ENCODE measurements at regions not wholly inside any gene's neighbourhood (a gene's known extent, or its start where the extent isn't known, plus 50 kb on each side); places are given as distances from the start of the nearest gene placed in this dataset.

GRCh38 chr5:75869891-75870290 is 152.7 kb upstream of the POC5 start:
- ChIA-PET CTCF (ENCODE audit: low intra/inter-chr PET ratio, low total read pairs) (no interaction called here), POLR2A (no interaction called here)
- intact Hi-C loops (cut with micrococcal nuclease; ENCODE audit: unreplicated experiment) (no loop called here), in situ Hi-C loops (cut with HindIII; ENCODE audit: extremely low pct_ligation_motif_present, low pct_unique_long_range_greater_than_20kb) (no loop called here)
- no peak overlapping the region for H2AFZ ChIP-seq (ENCODE audit: low read length)
- H4K20me1 ChIP-seq (ENCODE audit: insufficient read depth, low read length), result no peaks in the 10 kb centered on the region
- no peaks in the 10 kb centered on the region for H3K4me1 ChIP-seq (ENCODE audit: insufficient read depth, low read length)
- 0% methylated on average over 2 of the region's 2 CpGs for WGBS (ENCODE audit: low lambda C conversion rate)
- no peaks in the 10 kb centered on the region for H3K36me3 ChIP-seq (replicated peaks in 1 of 2; ENCODE audit: control insufficient read depth in 1 of 2, insufficient read depth in 2 of 2, low read length in 2 of 2)
- no peak overlapping the region for H3K9ac ChIP-seq (ENCODE audit: insufficient read depth, low read depth, low read length)
- FAIRE-seq, result no peak
- no peak for ATAC-seq
- H3K79me2 ChIP-seq (ENCODE audit: insufficient read depth, low read length), result no peaks in the 10 kb centered on the region
- no peak overlapping the region for H3K4me3 ChIP-seq (replicated peaks in 1 of 3; ENCODE audit: insufficient read depth in 1 of 3, low read depth in 2 of 3, low read length in 3 of 3)
- no peak overlapping the region for H3K27ac ChIP-seq (ENCODE audit: extremely low read length, insufficient read depth, low read length)
- peak; percentile 70 for TF ChIP-seq ATF7 (IDR thresholded peaks at IDR 0.05)
- TF ChIP-seq ATF7 (CRISPR knock-in tag; IDR thresholded peaks at IDR 0.05), result no peak
- no peak for TF ChIP-seq MED1 (CRISPR knock-in tag; IDR thresholded peaks at IDR 0.05)
- H3K9me3 ChIP-seq (ENCODE audit: low read length), result no peaks in the 10 kb centered on the region
- H3K27me3 ChIP-seq (ENCODE audit: control insufficient read depth in 1 of 2, insufficient read depth in 2 of 2, low read length in 2 of 2), result no peaks in the 10 kb centered on the region
- BruUV-seq (replicated peaks), result no TSS peak
- H3K4me2 ChIP-seq (ENCODE audit: low read depth, low read length), result no peak overlapping the region
- DNase-seq (ENCODE audit: low spot score), result no peak

GRCh38 chr5:75862872-75863271 is 145.6 kb upstream of the POC5 start:
- no peak overlapping the region for H2AFZ ChIP-seq (ENCODE audit: low read length)
- peaks cover 13% of the 10 kb centered on the region for H3K4me1 ChIP-seq (ENCODE audit: insufficient read depth, low read length)
- no peak overlapping the region for H3K27ac ChIP-seq (ENCODE audit: extremely low read length, insufficient read depth, low read length)
- in situ Hi-C loops (cut with HindIII; ENCODE audit: extremely low pct_ligation_motif_present, low pct_unique_long_range_greater_than_20kb), result no loop called here
- no peaks in the 10 kb centered on the region for H4K20me1 ChIP-seq (ENCODE audit: insufficient read depth, low read length)
- H3K9ac ChIP-seq (ENCODE audit: insufficient read depth, low read depth, low read length), result no peak overlapping the region
- POLR2A ChIA-PET, result no interaction called here
- H3K4me2 ChIP-seq (ENCODE audit: low read depth, low read length), result no peak overlapping the region
- TF ChIP-seq SOX13 (IDR thresholded peaks at IDR 0.05) (no peak), SOX13 (CRISPR knock-in tag; conservative IDR thresholded peaks at IDR 0.05 in 1 of 2, IDR thresholded peaks at IDR 0.05 in 1 of 2) (0 out of 4 replicates have a peak, but pooled peaks of 1 of the 2 experiments have one; percentile 11), ASH2L (IDR thresholded peaks at IDR 0.05; ENCODE audit: insufficient read length, low read depth, low read length) (no peak), ZSCAN20 (CRISPR knock-in tag; IDR thresholded peaks at IDR 0.05; ENCODE audit: borderline replicate concordance) (no peak), RFX5 (IDR thresholded peaks at IDR 0.05; ENCODE audit: low read depth, low read length) (peak; percentile 93), TBX3 (IDR thresholded peaks at IDR 0.05; ENCODE audit: borderline replicate concordance) (0 out of 2 replicates have a peak, but pooled peaks have one; percentile 16), ZNF773 (CRISPR knock-in tag; IDR thresholded peaks at IDR 0.05; ENCODE audit: borderline replicate concordance) (no peak), SPEN (CRISPR knock-in tag; IDR thresholded peaks at IDR 0.05; ENCODE audit: low read depth) (no peak), RFX1 (IDR thresholded peaks at IDR 0.05) (peak; percentile 69), SOX5 (CRISPR knock-in tag; IDR thresholded peaks at IDR 0.05; ENCODE audit: borderline replicate concordance) (0 out of 2 replicates have a peak, but pooled peaks have one; percentile 13), ZNF839 (CRISPR knock-in tag; IDR thresholded peaks at IDR 0.05; ENCODE audit: borderline replicate concordance) (no peak), ZBTB8A (CRISPR knock-in tag; IDR thresholded peaks at IDR 0.05; ENCODE audit: borderline replicate concordance, low read depth) (no peak), HNF1A (IDR thresholded peaks at IDR 0.05; ENCODE audit: low read depth) (peak; percentile 32; the same call in 1 of the 2 replicates), HNF1A (CRISPR knock-in tag; IDR thresholded peaks at IDR 0.05; ENCODE audit: borderline replicate concordance) (no peak), RFX3 (CRISPR knock-in tag; IDR thresholded peaks at IDR 0.05) (peak; percentile 68)
- H3K9me3 ChIP-seq (ENCODE audit: low read length), result no peaks in the 10 kb centered on the region
- 14% methylated on average over 5 of the region's 5 CpGs for WGBS (ENCODE audit: low lambda C conversion rate)
- no peak overlapping the region for H3K4me3 ChIP-seq (replicated peaks in 1 of 3; ENCODE audit: insufficient read depth in 1 of 3, low read depth in 2 of 3, low read length in 3 of 3)
- ATAC-seq (peak; percentile 70), DNase-seq (ENCODE audit: low spot score) (peak; percentile 41), FAIRE-seq (no peak)
- H3K27me3 ChIP-seq (ENCODE audit: control insufficient read depth in 1 of 2, insufficient read depth in 2 of 2, low read length in 2 of 2), result no peaks in the 10 kb centered on the region
- H3K36me3 ChIP-seq (replicated peaks in 1 of 2; ENCODE audit: control insufficient read depth in 1 of 2, insufficient read depth in 2 of 2, low read length in 2 of 2), result no peaks in the 10 kb centered on the region
- intact Hi-C loops (cut with micrococcal nuclease; ENCODE audit: unreplicated experiment), result no loop called here
- CTCF ChIA-PET (ENCODE audit: low intra/inter-chr PET ratio, low total read pairs), result no interaction called here
- BruUV-seq (replicated peaks), result no TSS peak
- no peaks in the 10 kb centered on the region for H3K79me2 ChIP-seq (ENCODE audit: insufficient read depth, low read length)

Measured in HepG2 (cell line).